GM20000 (cell line): ENCODE measurements at regions not wholly inside any gene's neighbourhood (a gene's known extent, or its start where the extent isn't known, plus 50 kb on each side); places are given as distances from the start of the nearest gene placed in this dataset.

Experiments used
- DNase-seq: peaks from one replicate; pipeline ENCODE4 v3.0.0; 2012; ENCODE audit warnings: low spot score
- TF ChIP-seq, protein P1 (sequence below): IDR thresholded peaks from 2 replicates; pipeline ENCODE4 v1.5.1; 2012; ENCODE audit warnings: mild to moderate bottlenecking, control low read depth; ENCODE audit errors: extremely low read depth, missing control alignments

DNA sequence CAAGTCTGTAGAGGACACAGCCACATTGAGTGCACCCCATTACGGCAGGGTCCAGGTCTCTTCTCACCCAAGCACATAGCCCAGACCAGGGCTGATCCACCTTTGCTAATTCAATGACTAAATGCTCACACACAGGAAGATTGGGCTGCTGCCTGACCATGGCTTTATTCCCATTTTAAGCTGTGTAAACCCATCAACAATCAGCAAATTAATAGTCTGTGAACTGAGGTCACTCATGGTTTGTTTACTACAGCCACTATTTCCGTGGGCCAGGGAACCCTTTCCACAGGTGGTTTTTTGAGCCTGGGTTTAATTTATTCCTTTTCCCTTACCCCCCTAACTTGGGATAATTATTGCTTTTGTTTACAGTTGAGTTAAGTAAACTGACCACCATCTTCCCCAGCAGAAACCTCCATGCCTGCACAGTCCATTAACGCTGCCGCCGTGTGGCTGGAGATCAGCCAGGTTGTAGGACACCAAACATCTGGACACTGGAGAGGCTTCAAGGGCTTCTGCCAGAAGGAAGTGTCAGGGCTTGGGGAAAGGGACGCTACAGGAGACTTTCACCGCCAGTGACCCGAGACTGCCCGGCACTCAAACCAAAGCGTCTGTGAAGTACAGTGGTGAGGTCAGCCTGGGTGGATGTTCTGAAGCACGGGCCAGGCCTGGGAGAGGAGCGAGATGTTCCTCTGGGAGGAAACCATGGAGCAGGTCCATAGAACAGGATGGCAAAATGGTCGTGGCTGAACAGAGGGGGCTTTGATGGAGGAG lies 282.9 kb downstream of the DYSF start:
- TF ChIP-seq, protein P1, sequence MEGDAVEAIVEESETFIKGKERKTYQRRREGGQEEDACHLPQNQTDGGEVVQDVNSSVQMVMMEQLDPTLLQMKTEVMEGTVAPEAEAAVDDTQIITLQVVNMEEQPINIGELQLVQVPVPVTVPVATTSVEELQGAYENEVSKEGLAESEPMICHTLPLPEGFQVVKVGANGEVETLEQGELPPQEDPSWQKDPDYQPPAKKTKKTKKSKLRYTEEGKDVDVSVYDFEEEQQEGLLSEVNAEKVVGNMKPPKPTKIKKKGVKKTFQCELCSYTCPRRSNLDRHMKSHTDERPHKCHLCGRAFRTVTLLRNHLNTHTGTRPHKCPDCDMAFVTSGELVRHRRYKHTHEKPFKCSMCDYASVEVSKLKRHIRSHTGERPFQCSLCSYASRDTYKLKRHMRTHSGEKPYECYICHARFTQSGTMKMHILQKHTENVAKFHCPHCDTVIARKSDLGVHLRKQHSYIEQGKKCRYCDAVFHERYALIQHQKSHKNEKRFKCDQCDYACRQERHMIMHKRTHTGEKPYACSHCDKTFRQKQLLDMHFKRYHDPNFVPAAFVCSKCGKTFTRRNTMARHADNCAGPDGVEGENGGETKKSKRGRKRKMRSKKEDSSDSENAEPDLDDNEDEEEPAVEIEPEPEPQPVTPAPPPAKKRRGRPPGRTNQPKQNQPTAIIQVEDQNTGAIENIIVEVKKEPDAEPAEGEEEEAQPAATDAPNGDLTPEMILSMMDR, result no peak
- no peak for DNase-seq
